GM21619 (cell line): ENCODE measurements at regions not wholly inside any gene's neighbourhood (a gene's known extent, or its start where the extent isn't known, plus 50 kb on each side); places are given as distances from the start of the nearest gene placed in this dataset.

Experiments used
- ATAC-seq: cut with Tn5 transposase; IDR thresholded peaks from one replicate; pipeline ENCODE4 v1.9.1; 2021; ENCODE audit not compliant: unreplicated experiment

GRCh38 chr18:38940863-38941531 is 1375.4 kb upstream of the CELF4 start:
- peak; percentile 87 for ATAC-seq

- ATAC-seq = peak; percentile 29
Measured at GRCh38 chr18:38940475-38940862, 1374.9 kb upstream of the CELF4 start.

GRCh38 chr18:38933910-38934510 is 1368.4 kb upstream of the CELF4 start:
- ATAC-seq = peak; percentile 77

- ATAC-seq = peak; percentile 41
Measured at GRCh38 chr18:38933322-38933721, 1367.7 kb upstream of the CELF4 start.

GRCh38 chr18:38932752-38933151 is 1367.2 kb upstream of the CELF4 start:
- peak; percentile 46 for ATAC-seq

GRCh38 chr18:38931754-38932050 is 1366.1 kb upstream of the CELF4 start:
- no peak for ATAC-seq

GRCh38 chr18:38930881-38931753 is 1365.5 kb upstream of the CELF4 start:
- ATAC-seq = no peak

- no peak for ATAC-seq
Measured at GRCh38 chr18:38923540-38923939, 1357.9 kb upstream of the CELF4 start.

- no peak for ATAC-seq
Measured at GRCh38 chr18:38923126-38923525, 1357.5 kb upstream of the CELF4 start.

- no peak for ATAC-seq
Measured at GRCh38 chr18:38909972-38910371, 1344.4 kb upstream of the CELF4 start.

- no peak for ATAC-seq
Measured at GRCh38 chr18:38902796-38903195, 1337.2 kb upstream of the CELF4 start.

GRCh38 chr18:38900445-38900844 is 1334.8 kb upstream of the CELF4 start:
- no peak for ATAC-seq

- no peak for ATAC-seq
Measured at GRCh38 chr18:38900031-38900430, 1334.4 kb upstream of the CELF4 start.

GRCh38 chr18:38899252-38899651 is 1333.7 kb upstream of the CELF4 start:
- ATAC-seq = no peak

- no peak for ATAC-seq
Measured at GRCh38 chr18:38898167-38898566, 1332.6 kb upstream of the CELF4 start.

GRCh38 chr18:38895560-38895959 is 1330.0 kb upstream of the CELF4 start:
- ATAC-seq = no peak

GRCh38 chr18:38887671-38888020 is 1322.0 kb upstream of the CELF4 start:
- no peak for ATAC-seq

GRCh38 chr18:38886861-38887670 is 1321.5 kb upstream of the CELF4 start:
- no peak for ATAC-seq

- no peak for ATAC-seq
Measured at GRCh38 chr18:38886235-38886634, 1320.6 kb upstream of the CELF4 start.

- no peak for ATAC-seq
Measured at GRCh38 chr18:38884050-38884449, 1318.5 kb upstream of the CELF4 start.

GRCh38 chr18:38883111-38883510 is 1317.5 kb upstream of the CELF4 start:
- ATAC-seq = no peak
